Karpas-422 (cell line): ENCODE measurements at regions not wholly inside any gene's neighbourhood (a gene's known extent, or its start where the extent isn't known, plus 50 kb on each side); places are given as distances from the start of the nearest gene placed in this dataset.
A peak's percentile ranks its signal among the peaks of the same experiment; 100 is the strongest.

Experiments used
- DNase-seq: peaks from one replicate; pipeline ENCODE4 v3.0.0-alpha.2; 2015
- H2AFZ ChIP-seq: fragments of 200-600 bp; sonication (generic); 2 replicates; pipeline ENCODE4 v1.6.1; 2014; ENCODE audit warnings: antibody characterized with exemption, low read length, mixed read lengths
- H3K27ac ChIP-seq: fragments of 200-600 bp; sonication (generic); 2 replicates; pipeline ENCODE4 v1.5.1; 2014; ENCODE audit warnings: mild to moderate bottlenecking, low read length, moderate library complexity
- H3K27me3 ChIP-seq: fragments of 200-600 bp; sonication (generic); 2 replicates; pipeline ENCODE4 v1.6.1; 2014; ENCODE audit warnings: low read length, mixed read lengths
- H3K36me3 ChIP-seq: fragments of 200-600 bp; sonication (generic); 2 replicates; pipeline ENCODE4 v1.6.1; 2014; ENCODE audit warnings: low read length, mixed read lengths; ENCODE audit not compliant: insufficient read depth
- H3K4me1 ChIP-seq: fragments of 200-600 bp; sonication (generic); 2 replicates; pipeline ENCODE4 v1.6.1; 2014; ENCODE audit warnings: mild to moderate bottlenecking, low read length, mixed read lengths
- H3K4me2 ChIP-seq: fragments of 200-600 bp; sonication (generic); 2 replicates; pipeline ENCODE4 v1.6.1; 2014; ENCODE audit warnings: low read length, low read depth, mild to moderate bottlenecking; ENCODE audit not compliant: poor library complexity, severe bottlenecking
- H3K4me3 ChIP-seq: fragments of 200-600 bp; sonication (generic); 2 replicates; pipeline ENCODE4 v1.5.1; 2014; ENCODE audit warnings: mild to moderate bottlenecking, antibody characterized with exemption, low read length, mixed read lengths
- H3K79me2 ChIP-seq: fragments of 200-600 bp; sonication (generic); 2 replicates; pipeline ENCODE4 v1.6.1; 2014; ENCODE audit warnings: mild to moderate bottlenecking, low read length, mixed read lengths
- H3K9ac ChIP-seq: fragments of 200-600 bp; sonication (generic); 2 replicates; pipeline ENCODE4 v1.6.0; 2014; ENCODE audit warnings: low read length
- H3K9me2 ChIP-seq: fragments of 200-600 bp; sonication (generic), shearing (Covaris generic); replicated peaks from 2 replicates; pipeline ENCODE4 v1.6.0; 2014; ENCODE audit warnings: mild to moderate bottlenecking, low read length, moderate library complexity; ENCODE audit not compliant: insufficient read depth
- H3K9me3 ChIP-seq: fragments of 300-700, 200-600 bp; sonication (generic); 2 replicates; pipeline ENCODE4 v1.6.1; 2014; ENCODE audit warnings: low read length, mixed read lengths
- H4K20me1 ChIP-seq: fragments of 200-600 bp; sonication (generic); 2 replicates; pipeline ENCODE4 v1.6.1; 2014; ENCODE audit warnings: mild to moderate bottlenecking, antibody characterized with exemption, low read length, low read depth; ENCODE audit not compliant: insufficient read depth

- Histone ChIP-seq H3K36me3 (no peaks in the 10 kb centered on the region), H3K9me3 (no peaks in the 10 kb centered on the region), H3K9ac (no peak overlapping the region), H3K27ac (no peak overlapping the region), H2AFZ (no peak overlapping the region), H4K20me1 (no peaks in the 10 kb centered on the region), H3K4me3 (no peak overlapping the region), H3K4me1 (no peaks in the 10 kb centered on the region), H3K4me2 (no peak overlapping the region), H3K79me2 (no peaks in the 10 kb centered on the region), H3K9me2 (no peaks in the 10 kb centered on the region), H3K27me3 (no peaks in the 10 kb centered on the region)
- no peak for DNase-seq
Observed at GRCh38 chr7:132059141-132059540, 502.7 kb upstream of the PODXL start.

- Histone ChIP-seq H3K79me2 (no peaks in the 10 kb centered on the region), H2AFZ (no peak overlapping the region), H3K4me1 (no peaks in the 10 kb centered on the region), H3K9ac (no peak overlapping the region), H3K36me3 (no peaks in the 10 kb centered on the region), H3K4me2 (no peak overlapping the region), H3K9me2 (no peaks in the 10 kb centered on the region), H3K9me3 (no peaks in the 10 kb centered on the region), H3K4me3 (no peak overlapping the region), H3K27ac (no peak overlapping the region), H4K20me1 (no peaks in the 10 kb centered on the region), H3K27me3 (no peaks in the 10 kb centered on the region)
- DNase-seq: no peak
Observed at GRCh38 chr7:132055336-132056120, 499.1 kb upstream of the PODXL start.

GRCh38 chr7:132053871-132054270, 497.4 kb upstream of the PODXL start:
- Histone ChIP-seq H3K9ac (no peak overlapping the region), H3K27me3 (no peaks in the 10 kb centered on the region; the same call in 1 of the 2 replicates), H3K79me2 (no peaks in the 10 kb centered on the region), H4K20me1 (no peaks in the 10 kb centered on the region), H3K36me3 (no peaks in the 10 kb centered on the region), H3K27ac (no peak overlapping the region), H3K4me2 (no peak overlapping the region), H3K4me3 (no peak overlapping the region), H3K4me1 (no peaks in the 10 kb centered on the region), H2AFZ (no peak overlapping the region), H3K9me2 (no peaks in the 10 kb centered on the region), H3K9me3 (no peaks in the 10 kb centered on the region)
- DNase-seq: no peak

GRCh38 chr7:132051311-132051710, 494.9 kb upstream of the PODXL start:
- Histone ChIP-seq H3K9ac (no peak overlapping the region), H3K9me2 (no peaks in the 10 kb centered on the region), H3K4me2 (no peak overlapping the region), H3K9me3 (no peaks in the 10 kb centered on the region), H3K4me3 (no peak overlapping the region), H3K36me3 (no peaks in the 10 kb centered on the region), H3K4me1 (no peaks in the 10 kb centered on the region), H3K79me2 (no peaks in the 10 kb centered on the region), H3K27me3 (no peaks in the 10 kb centered on the region; the same call in 1 of the 2 replicates), H4K20me1 (no peaks in the 10 kb centered on the region), H2AFZ (no peak overlapping the region), H3K27ac (no peak overlapping the region)
- no peak for DNase-seq

GRCh38 chr7:132049462-132050304, 493.3 kb upstream of the PODXL start:
- no peak overlapping the region for H3K4me2 ChIP-seq
- DNase-seq: peak; percentile 75

GRCh38 chr7:132045481-132045980, 489.1 kb upstream of the PODXL start:
- DNase-seq: no peak
- Histone ChIP-seq H3K4me1 (no peaks in the 10 kb centered on the region), H3K9me2 (no peaks in the 10 kb centered on the region), H2AFZ (no peak overlapping the region), H3K27me3 (no peaks in the 10 kb centered on the region; the same call in 1 of the 2 replicates), H3K27ac (no peak overlapping the region), H3K36me3 (no peaks in the 10 kb centered on the region), H3K4me3 (no peak overlapping the region), H3K79me2 (no peaks in the 10 kb centered on the region), H3K9ac (no peak overlapping the region), H4K20me1 (no peaks in the 10 kb centered on the region), H3K4me2 (no peak overlapping the region), H3K9me3 (no peaks in the 10 kb centered on the region)

More at GRCh38 chr7:132049462-132050304, 493.3 kb upstream of the PODXL start:
- Histone ChIP-seq H3K9ac (no peak overlapping the region), H3K4me3 (no peak overlapping the region), H3K79me2 (no peaks in the 10 kb centered on the region), H3K36me3 (no peaks in the 10 kb centered on the region), H3K4me1 (no peaks in the 10 kb centered on the region), H3K27me3 (no peaks in the 10 kb centered on the region; the same call in 1 of the 2 replicates), H2AFZ (no peak overlapping the region), H4K20me1 (no peaks in the 10 kb centered on the region), H3K27ac (no peak overlapping the region), H3K9me2 (no peaks in the 10 kb centered on the region), H3K9me3 (no peaks in the 10 kb centered on the region)

GRCh38 chr7:132045002-132045401, 488.6 kb upstream of the PODXL start:
- Histone ChIP-seq H3K27ac (no peak overlapping the region), H3K79me2 (no peaks in the 10 kb centered on the region), H3K4me2 (no peak overlapping the region), H3K9ac (no peak overlapping the region), H3K9me3 (no peaks in the 10 kb centered on the region), H2AFZ (no peak overlapping the region), H3K27me3 (no peaks in the 10 kb centered on the region; the same call in 1 of the 2 replicates), H3K4me1 (no peaks in the 10 kb centered on the region), H3K9me2 (no peaks in the 10 kb centered on the region), H4K20me1 (no peaks in the 10 kb centered on the region), H3K36me3 (no peaks in the 10 kb centered on the region), H3K4me3 (no peak overlapping the region)
- DNase-seq: no peak

GRCh38 chr7:132044247-132044646, 487.8 kb upstream of the PODXL start:
- H3K4me2 ChIP-seq: no peak overlapping the region
- no peak overlapping the region for H3K27ac ChIP-seq
- no peak overlapping the region for H3K4me3 ChIP-seq
- no peak overlapping the region for H2AFZ ChIP-seq
- no peak overlapping the region for H3K9ac ChIP-seq
- no peaks in the 10 kb centered on the region for H3K9me2 ChIP-seq
- no peaks in the 10 kb centered on the region for H3K4me1 ChIP-seq
- H3K79me2 ChIP-seq: no peaks in the 10 kb centered on the region
- H3K36me3 ChIP-seq: no peaks in the 10 kb centered on the region
- no peaks in the 10 kb centered on the region for H3K9me3 ChIP-seq
- DNase-seq: no peak
- no peaks in the 10 kb centered on the region for H4K20me1 ChIP-seq
- H3K27me3 ChIP-seq: no peaks in the 10 kb centered on the region
